SK-N-SH treated with all-trans-retinoic acid at 6 μM for 48 hours (cell line): ENCODE measurements at regions not wholly inside any gene's neighbourhood (a gene's known extent, or its start where the extent isn't known, plus 50 kb on each side); places are given as distances from the start of the nearest gene placed in this dataset.

ENCODE experiments used
- GLIS3 ChIP-seq: fragments of 250-450 bp; sonication (Bioruptor Pico); IDR thresholded peaks from 2 replicates; pipeline ENCODE4 v1.5.0; 2020; ENCODE audit warnings: mild to moderate bottlenecking, moderate library complexity
- TCF4 ChIP-seq: fragments of 250-450 bp; sonication (Bioruptor Pico); IDR thresholded peaks from 2 replicates; pipeline ENCODE4 v1.8.0; 2021; ENCODE audit warnings: mild to moderate bottlenecking, moderate library complexity, borderline replicate concordance
- ZC3H10 ChIP-seq: fragments of 250-450 bp; sonication (Bioruptor Pico); IDR thresholded peaks from 2 replicates; pipeline ENCODE4 v1.5.1; 2021; ENCODE audit warnings: mild to moderate bottlenecking, moderate library complexity
- ZNF565 ChIP-seq: fragments of 450-650 bp; formaldehyde crosslinking; conservative IDR thresholded peaks from 2 replicates; pipeline ENCODE4 v1.5.0; 2020; ENCODE audit warnings: low read depth, mild to moderate bottlenecking, moderate library complexity
- TF ChIP-seq, protein P1 (sequence below): fragments of 250-450 bp; sonication (Bioruptor Pico); IDR thresholded peaks from 2 replicates; pipeline ENCODE4 v1.5.1; 2021; ENCODE audit warnings: mild to moderate bottlenecking, moderate library complexity
- TF ChIP-seq, protein P2 (sequence below): fragments of 250-450 bp; sonication (Bioruptor Pico); IDR thresholded peaks from 2 replicates; pipeline ENCODE4 v1.8.0; 2021; ENCODE audit warnings: low read depth, mild to moderate bottlenecking, moderate library complexity, borderline replicate concordance

DNA sequence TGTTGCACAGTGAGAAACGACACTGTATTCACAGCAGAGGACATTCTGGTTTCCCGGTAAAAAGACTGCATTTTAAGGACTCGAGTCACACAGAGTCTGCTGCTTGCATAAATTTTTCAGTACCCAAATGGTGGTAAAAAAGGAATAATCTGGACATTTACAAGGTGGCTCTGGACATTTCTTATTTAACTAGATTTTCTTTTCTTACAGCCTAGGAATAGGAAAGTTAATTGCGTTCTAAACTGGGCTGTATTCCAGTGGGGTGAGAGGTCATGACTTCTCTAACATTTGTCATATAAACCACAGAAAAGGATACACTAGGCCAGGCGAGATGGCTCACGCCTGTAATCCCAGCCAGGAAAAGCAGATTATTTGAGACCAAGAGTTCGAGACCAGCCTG lies 237.5 kb upstream of the KLF6 start:
- TF ChIP-seq, protein P1, sequence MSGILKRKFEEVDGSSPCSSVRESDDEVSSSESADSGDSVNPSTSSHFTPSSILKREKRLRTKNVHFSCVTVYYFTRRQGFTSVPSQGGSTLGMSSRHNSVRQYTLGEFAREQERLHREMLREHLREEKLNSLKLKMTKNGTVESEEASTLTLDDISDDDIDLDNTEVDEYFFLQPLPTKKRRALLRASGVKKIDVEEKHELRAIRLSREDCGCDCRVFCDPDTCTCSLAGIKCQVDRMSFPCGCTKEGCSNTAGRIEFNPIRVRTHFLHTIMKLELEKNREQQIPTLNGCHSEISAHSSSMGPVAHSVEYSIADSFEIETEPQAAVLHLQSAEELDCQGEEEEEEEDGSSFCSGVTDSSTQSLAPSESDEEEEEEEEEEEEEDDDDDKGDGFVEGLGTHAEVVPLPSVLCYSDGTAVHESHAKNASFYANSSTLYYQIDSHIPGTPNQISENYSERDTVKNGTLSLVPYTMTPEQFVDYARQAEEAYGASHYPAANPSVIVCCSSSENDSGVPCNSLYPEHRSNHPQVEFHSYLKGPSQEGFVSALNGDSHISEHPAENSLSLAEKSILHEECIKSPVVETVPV (CRISPR knock-in tag) = no peak
- TF ChIP-seq GLIS3 (CRISPR knock-in tag) (no peak), TCF4 (CRISPR knock-in tag) (no peak), ZC3H10 (CRISPR knock-in tag) (no peak), ZNF565 (CRISPR knock-in tag) (no peak)
- TF ChIP-seq, protein P2, sequence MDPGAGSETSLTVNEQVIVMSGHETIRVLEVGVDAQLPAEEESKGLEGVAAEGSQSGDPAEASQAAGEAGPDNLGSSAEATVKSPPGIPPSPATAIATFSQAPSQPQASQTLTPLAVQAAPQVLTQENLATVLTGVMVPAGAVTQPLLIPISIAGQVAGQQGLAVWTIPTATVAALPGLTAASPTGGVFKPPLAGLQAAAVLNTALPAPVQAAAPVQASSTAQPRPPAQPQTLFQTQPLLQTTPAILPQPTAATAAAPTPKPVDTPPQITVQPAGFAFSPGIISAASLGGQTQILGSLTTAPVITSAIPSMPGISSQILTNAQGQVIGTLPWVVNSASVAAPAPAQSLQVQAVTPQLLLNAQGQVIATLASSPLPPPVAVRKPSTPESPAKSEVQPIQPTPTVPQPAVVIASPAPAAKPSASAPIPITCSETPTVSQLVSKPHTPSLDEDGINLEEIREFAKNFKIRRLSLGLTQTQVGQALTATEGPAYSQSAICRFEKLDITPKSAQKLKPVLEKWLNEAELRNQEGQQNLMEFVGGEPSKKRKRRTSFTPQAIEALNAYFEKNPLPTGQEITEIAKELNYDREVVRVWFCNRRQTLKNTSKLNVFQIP (CRISPR knock-in tag) = no peak
